GM21619 (cell line): ENCODE measurements at regions not wholly inside any gene's neighbourhood (a gene's known extent, or its start where the extent isn't known, plus 50 kb on each side); places are given as distances from the start of the nearest gene placed in this dataset.

Source experiments
- ATAC-seq: cut with Tn5 transposase; IDR thresholded peaks from one replicate; pipeline ENCODE4 v1.9.1; 2021; ENCODE audit not compliant: unreplicated experiment

DNA sequence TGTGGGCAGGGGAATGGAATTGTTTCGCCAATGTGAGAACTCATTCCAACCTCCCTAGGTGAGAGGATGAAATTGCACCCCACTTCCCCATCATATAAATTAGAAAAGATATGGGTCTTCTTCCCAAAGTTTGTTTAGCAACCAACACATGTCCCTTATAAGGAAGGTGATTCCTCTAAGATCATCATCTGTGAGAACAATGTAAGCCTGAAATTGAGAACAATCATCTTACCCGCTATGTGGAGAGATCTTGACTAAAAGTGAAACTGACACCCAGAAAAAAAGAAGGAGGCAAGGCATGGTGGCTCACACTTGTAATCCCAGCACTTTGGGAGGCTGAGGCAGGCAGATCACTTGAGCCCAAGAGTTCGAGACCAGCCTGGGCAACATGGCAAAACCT, 173.2 kb upstream of the HMGA2 start:
- ATAC-seq, result no peak

DNA sequence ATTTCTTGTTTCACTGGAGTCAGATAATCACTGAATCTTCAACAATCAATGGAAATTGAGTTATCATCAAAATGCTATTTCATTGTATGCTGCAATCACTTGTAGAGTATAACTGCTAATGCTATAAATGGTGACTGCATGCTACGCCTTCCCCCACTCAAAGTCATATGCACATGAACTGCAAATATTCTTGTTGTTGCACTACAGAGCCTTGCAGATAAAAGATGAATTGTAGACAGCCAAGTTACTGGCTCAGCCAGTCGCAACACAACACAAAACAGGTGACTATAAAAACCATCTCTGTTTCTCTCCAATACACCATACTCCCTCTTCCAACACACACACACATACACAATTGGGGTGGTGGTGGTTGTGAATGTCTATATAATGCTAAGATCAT, 171.0 kb upstream of the HMGA2 start:
- ATAC-seq, result no peak

DNA sequence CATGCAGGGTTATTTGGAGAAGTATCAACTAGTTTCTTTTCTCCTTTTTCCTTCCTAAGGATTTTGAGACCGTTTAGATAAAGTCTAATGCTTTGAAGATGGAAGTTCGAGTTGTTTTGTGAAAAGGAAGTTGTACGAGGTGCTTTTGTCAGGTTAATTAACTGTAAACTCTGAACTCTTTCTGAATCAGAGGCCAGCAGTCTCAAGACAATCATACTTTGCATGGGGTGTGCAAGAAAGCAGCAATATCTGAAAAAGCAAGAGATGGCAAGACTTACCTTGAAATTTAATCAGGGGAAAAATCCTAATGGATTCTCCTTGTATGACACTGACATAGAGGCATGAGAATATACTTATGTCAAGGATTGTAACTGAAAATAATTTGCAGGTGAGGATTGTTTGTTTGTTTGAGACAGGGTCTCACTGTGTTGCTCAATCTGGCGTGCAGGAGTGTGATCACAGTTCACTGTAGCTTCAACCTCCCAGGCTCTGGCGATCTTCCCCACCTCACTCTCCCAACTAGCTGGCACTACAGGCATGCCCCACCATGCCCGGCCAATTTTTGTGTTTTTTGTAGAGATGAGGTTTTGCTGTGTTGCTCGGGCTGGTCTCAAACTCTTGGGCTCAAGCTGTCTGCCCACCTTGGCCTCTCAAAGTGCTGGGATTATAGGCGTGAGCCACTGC, 170.2 kb upstream of the HMGA2 start:
- no peak for ATAC-seq

DNA sequence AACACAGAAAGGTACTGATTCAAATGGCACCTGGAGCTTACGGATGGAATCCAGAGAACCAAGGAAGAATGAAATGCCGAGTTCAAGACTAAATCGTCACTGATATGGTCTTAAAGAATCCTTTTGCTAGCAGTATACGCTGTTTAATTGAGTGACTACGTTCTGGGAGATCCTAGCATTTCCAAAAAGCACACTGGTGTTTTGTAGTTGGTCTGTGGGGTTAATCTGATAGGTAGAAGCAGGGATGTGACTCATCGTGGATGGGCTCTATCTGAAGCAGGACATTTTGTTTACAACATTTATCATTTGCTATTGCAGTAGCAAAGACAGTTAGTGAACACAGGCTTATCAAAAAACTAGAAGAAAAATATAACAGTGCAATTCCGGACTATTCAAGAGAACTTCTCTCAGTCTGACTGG, 169.2 kb upstream of the HMGA2 start:
- no peak for ATAC-seq

DNA sequence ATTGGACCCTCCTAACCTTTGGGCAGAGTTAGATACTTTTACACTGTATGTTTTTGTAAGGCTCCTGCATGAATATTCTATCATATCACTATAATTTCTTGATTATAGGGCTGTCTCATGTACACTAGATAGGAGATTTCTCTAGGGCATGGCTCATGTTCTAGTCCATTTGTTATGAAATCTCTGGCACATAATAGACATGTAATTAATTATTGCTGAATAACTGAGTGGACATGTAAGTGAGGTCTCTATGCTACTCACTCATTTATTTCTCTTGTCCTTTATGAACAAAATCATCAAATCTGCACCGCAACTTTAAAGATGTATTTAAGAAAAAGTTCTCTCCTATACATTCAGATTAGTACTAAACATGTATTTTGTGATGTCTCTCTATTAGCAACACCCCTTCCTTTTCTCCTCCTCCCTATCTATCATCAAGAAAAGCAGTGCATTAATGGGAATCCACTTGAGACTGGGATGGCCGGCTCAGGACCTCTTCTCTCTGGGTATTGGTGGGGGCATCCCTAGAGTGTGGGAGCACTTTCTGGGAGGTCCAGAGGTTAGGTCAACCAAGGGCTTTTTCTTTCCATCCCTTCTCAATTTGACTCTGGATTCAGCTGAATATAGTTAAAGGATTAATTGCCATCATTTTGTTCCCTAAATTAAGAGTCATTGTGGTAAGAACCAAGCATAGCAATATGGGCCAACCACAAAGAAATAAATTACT, 168.0 kb upstream of the HMGA2 start:
- ATAC-seq, result peak; percentile 13

DNA sequence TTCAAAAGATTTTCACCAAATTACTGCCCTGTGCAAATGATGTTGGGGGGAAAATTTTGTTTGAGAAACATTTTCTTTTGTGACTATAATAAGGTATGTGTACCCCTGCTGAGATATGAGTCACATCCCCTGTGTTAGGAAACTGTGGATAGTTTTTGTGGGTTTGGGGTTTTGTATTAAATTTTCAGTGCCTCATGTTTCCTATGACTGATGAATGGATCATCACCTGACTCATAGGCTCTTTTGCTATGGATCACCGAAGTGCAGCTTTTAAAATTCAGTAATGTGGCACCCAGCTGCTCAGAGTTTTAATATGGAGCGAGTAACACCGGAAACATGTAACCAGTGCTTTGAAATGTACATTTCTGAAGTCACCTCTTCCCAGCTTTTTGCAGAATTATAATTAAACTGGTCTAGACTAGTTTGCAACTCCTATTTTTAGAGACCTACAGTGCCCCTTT, 167.4 kb upstream of the HMGA2 start:
- peak; percentile 57 for ATAC-seq

DNA sequence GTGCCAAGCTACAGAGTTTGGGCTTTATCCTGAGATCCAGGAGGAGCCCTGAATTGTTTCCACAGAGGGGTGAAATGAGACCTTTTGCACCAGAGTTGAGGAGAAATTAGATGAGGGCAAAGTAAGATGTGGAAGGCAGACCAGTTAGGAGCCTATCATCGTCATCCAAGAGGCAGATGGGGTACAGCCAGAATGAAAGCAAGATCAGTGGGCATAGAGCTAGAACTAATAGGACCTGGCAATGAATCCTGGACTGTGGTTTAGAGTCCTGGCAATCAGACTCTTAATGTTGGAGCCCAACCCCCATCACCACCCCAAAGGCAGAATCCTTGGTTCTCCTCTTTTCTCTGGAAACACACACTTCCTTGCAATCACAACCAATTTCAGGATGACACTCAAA, 166.6 kb upstream of the HMGA2 start:
- no peak for ATAC-seq

DNA sequence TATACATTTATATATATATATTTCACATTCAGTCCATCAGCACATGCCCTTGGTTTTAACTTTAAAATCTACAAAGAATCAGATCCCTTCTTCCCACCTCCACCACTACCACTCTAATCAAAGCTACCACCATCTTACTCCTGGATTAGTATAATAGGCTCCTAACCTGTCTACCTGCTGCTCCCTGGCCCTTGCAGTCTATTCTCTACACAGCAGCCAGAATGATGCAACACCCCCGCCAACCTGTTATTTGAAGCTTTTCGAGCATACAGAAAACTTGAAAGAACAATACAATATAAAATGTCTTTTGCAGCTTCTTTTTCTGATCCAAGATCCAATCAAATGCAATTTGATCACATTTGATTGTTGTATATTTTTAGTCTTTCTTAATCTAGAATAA, 165.9 kb upstream of the HMGA2 start:
- ATAC-seq, result no peak

DNA sequence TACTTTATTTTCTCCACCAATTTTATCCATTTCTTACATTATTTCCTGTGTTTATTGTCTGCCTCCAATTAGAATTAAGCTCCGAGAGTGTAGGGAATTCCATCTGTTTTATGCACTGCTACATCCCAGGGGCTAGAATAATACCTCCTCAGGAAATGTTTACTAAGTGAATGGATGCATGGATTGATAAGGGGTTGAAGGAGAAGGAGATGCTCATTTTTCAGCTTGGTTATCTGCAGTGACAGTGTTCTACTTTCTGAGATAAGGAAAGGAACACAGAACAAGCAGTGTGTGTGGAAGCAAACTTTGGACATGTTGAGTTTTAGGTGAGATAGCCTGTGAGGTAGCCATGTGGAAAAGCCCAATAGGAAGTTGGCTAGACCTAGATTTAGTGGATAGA, 164.6 kb upstream of the HMGA2 start:
- ATAC-seq, result no peak

DNA sequence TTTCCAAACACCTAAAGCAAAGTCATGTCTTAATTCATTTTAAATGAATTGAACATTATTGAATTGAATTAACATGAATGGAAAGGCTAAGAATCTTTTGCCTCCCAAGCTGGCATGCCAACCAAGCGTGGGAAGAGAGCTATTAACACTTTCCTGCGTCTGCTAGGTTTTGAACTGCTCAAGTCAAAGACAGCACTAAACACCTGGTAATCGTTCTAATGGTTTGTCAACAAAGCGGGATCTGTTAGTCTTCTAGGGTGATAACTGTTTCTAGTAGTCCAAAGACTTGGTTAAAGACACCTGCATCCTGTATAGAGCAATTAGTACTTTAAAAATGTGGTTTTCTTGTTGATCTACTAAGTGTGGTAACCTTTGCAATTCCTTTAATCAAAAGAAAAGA, 164.2 kb upstream of the HMGA2 start:
- ATAC-seq, result no peak

DNA sequence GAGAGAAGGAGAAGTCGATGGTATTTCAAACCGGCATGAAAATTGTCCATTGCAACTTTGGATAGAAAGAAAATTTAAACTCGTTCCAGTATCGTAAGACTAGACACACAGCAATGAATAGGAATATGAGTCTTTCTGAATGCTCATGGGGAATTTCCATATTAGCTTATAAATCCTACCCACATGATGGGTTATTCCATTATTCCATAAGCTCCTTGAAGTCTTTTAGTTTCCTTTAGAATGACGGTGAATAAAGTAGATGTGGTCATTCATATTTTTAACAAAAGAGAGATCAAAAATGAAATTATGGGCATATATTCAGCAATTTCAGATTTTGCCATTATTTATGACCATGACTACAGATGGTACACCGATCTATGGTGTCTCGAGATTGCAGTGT, 163.4 kb upstream of the HMGA2 start:
- no peak for ATAC-seq

DNA sequence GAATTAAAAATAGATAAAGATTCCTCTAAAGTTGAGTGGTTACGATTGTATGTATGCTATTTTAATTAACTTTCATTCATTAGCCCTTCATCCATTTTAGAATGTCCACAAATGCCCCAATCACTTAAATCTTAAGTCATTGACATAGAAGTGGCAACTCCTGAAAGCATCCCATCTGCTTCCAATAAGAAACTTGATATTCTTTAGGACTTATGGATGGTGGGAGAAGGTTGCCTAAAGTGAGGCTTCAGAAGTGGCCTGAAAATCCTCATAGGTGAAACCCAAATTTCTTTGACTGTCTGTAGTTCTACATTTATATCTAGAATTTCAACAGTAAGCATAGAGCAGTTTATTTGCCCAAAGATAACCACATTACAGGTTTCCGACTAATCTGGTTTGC, 161.7 kb upstream of the HMGA2 start:
- no peak for ATAC-seq

DNA sequence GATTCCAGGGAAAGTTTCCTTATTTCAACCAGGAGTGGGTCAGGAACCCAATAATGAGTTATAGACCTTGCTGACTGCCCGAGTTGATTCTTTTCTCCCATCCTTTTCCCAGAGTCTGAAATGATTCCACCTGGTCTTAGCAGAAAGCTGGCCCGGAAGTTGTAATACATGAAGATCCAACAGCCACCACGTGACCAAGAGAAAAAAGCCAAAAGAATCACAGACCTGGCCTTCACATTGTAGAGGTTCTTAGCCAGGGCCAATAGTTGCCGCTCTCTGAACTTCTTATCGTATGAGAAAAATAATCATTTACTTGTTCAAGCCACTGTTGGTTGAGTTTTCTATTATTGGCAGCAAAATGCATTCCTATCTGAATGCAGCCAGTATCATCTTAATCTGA, 161.2 kb upstream of the HMGA2 start:
- no peak for ATAC-seq

DNA sequence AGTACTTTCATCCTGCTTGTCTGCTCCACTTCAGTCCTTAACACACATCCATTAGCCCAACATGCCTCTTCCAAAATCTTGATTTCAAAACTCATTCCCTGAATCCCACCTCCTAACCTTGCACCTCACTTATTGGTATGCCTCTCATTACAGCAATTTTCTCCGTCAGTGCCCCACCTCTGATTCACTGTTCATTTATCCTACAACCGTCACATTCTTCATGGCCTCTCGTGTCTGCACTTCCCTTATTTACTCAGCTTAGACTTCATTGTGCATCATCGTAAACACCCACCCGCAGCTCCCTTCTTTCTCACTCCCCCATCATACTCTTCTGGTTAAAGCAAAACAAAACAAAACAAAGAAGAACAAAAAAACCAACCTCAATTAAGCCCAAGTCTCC, 160.6 kb upstream of the HMGA2 start:
- no peak for ATAC-seq

DNA sequence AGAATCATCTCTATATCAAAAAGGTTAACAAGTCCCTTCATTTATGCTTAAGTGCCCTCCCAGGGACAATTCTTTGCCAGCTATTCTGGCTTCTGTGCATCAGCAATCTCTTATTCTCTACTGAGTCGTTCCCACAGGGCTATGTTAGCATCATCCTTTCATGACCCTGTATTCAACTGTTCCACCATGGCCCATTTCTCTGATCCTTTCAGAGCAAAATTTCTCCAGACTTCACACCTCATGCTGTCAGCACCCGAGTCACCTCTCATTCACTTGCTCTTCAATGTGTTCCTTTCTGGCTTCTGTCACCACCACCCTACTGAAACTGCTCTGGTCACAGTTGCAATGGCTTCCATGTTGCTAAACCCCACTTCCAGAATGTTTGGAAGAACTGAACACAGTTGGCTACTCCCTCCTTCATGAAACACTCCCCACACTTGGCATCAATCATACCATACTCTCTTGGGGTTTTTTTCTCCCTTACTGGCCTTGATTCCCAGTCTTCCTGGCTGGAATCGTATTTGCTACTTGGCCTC, 159.5 kb upstream of the HMGA2 start:
- ATAC-seq, result no peak

DNA sequence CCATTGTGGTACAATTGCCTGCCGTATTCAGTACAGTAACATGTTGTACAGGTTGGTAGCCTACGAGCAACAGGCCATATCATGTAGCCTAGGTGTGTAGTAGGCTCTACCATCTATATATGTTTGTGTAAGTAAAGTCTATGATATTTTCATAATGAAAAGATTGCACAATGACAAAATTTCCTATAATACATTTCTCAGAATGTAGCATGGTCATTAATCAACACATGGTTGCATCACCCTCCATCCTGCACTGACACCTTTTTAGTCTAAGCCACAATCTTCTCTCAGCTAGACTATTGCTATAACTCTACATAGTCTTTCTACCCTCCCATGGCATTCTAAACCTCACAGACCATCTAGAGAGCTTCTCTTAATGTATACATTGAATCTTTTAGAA, 158.5 kb upstream of the HMGA2 start:
- no peak for ATAC-seq

DNA sequence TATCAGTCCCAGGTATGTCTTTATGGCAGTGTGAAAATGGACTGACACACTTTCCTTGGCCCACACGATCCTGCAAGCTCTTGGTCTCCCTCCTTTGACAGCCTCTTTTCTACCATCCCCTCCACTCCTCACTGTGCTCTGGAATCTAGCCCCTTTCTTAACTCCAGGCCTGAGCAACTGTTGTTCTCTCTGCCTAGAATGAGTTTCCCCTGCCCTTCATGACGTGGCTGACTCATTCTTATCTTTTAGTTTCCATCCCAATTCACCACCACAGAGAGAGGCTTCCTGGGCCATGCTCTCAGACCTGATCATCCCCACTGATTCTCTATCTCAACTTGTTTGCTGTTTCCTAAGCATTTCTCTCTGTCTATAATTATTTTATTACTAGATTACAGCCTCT, 157.4 kb upstream of the HMGA2 start:
- no peak for ATAC-seq

DNA sequence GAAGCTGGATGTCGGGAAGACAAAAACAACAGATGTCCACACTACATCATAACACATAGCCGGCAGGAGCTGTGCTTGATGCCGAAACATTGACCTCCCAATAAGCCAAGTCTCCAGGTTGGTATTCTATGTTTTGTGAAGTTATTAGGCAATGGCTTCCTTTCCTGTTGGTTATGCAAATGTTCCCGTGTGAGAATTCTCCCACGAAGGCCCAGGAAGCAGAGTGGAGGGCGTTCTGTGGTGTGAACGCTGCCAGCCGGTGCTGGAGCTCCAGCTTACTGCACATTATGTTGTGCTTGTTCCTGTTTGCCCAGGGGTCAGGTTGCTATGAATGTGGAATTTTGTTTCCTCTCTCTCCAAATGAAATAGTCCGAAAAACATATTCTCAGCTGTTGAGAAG, 156.4 kb upstream of the HMGA2 start:
- ATAC-seq, result no peak

DNA sequence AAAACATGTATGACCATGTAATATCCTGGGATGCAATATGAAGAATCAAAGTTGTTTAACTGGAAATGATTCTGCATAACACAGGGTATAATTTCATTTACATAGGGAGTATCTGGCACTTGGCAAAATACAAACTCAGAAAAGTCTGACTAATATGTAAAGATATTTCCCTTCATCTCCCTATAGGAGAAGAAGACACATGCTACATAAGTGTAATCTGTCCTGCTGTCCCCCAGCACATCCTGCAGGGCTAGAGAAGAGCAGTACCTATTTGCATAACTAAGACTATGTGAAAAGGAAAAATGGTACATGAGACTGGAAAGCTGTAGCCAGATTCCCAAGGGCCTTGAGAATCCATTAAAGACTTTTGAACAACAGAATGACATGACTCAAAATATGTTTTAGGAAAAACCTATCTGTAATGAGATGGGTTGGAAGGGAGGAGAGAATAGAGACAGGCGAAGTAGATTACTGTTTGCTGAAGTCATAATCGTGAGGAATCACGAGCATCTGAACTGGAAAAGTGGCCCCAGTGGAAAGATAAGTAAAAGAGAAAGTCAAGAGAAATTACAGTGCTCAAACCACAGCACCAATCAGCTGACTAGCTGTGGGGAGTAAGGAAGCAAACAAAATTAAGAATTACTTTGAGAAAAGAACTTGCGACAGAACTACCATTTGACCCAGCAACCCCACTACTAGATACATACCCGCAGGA, 155.1 kb upstream of the HMGA2 start:
- no peak for ATAC-seq

DNA sequence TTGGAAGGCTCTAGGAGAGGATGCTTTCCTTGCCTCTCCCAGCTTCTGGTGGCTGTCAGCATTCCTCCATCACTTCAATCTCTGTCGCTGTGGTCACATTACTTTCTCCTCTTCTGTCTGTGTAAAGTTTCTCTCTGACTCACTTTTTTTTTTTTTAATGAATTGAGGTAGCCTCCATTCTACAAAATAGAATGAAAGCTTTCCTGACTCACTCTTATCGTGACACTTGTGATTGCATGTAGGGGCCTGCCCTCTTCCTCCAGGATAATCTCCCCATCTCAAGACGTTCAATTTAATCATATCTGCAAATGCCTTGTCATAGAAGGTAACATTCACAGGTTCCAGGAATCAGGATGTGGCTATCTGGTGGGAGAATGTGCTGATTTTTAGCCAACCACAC, 153.5 kb upstream of the HMGA2 start:
- no peak for ATAC-seq

DNA sequence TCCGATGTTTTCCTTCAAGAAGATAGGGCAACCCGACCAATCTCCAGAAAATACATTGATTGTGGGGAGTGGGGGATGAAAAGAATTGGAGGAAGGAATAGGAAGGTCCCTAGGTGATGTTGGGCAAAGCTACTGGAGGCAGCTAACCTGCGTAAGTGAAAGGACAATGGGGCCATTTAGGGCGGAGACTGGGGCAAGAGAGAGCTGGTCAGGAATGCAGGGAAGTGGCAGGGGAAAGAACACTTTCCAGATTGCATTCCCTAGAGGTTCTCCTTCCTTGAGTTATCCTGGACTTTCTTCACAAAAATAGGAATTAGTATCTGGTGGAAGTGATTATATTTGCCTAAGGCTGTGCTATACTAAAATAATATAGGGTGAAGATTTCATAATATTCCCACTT, 151.8 kb upstream of the HMGA2 start:
- ATAC-seq, result no peak

DNA sequence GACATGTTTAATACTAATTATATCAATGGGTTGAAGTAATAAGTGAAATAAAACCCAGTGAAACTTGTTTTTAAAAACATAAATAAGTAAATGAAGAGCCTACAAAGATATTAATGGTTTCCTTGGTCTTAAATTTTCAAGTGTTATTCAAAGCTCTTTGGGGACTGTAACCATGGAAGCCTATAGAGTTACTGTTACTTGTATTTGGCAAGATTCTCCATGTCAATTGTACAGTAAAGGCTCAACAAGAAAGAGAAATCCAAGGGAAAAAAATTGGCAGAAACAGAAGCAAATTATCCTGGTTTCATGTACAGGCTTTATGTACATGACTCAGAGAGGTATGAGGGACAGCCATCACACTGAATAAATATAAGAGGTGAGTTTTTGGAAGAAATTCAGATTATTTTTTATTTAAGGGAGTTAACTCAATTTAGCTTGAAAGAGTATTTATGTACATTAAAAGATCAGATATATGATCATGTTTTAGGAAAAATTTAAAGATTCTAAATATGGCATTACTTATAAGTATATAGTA, 151.1 kb upstream of the HMGA2 start:
- no peak for ATAC-seq
